K562 (cell line): ENCODE measurements at regions not wholly inside any gene's neighbourhood (a gene's known extent, or its start where the extent isn't known, plus 50 kb on each side); places are given as distances from the start of the nearest gene placed in this dataset.

Source experiments
- CBX5 ChIP-seq: IDR thresholded peaks from 2 replicates; pipeline ENCODE4 v1.6.1; 2014; ENCODE audit warnings: low read depth, borderline replicate concordance
- CHD2 ChIP-seq: IDR thresholded peaks from 2 replicates; pipeline ENCODE4 v1.6.1; 2011; ENCODE audit warnings: low read depth, low read length
- CREB3 ChIP-seq: fragments of 450-650 bp; conservative IDR thresholded peaks from 2 replicates; pipeline ENCODE4 v1.6.1; 2016; ENCODE audit warnings: missing genetic modification characterization, low read depth, mild to moderate bottlenecking, missing compliant biosample characterization, moderate library complexity
- GATA2 ChIP-seq: sonication (generic); formaldehyde crosslinking; IDR thresholded peaks from 2 replicates; pipeline ENCODE4 v1.4.0; 2020; ENCODE audit warnings: mild to moderate bottlenecking, missing genetic modification reagents
- GTF2A2 ChIP-seq: IDR thresholded peaks from 2 replicates; pipeline ENCODE4 v1.6.1; 2016; ENCODE audit warnings: mild to moderate bottlenecking, missing genetic modification characterization, missing compliant biosample characterization
- L3MBTL2 ChIP-seq: fragments of 450-650 bp; IDR thresholded peaks from 2 replicates; pipeline ENCODE4 v1.6.1; 2016; ENCODE audit warnings: mild to moderate bottlenecking, moderate library complexity
- LEF1 ChIP-seq: fragments of 450-650 bp; IDR thresholded peaks from 2 replicates; pipeline ENCODE4 v1.6.1; 2016; ENCODE audit warnings: mild to moderate bottlenecking
- MAFG ChIP-seq: fragments of 450-650 bp; conservative IDR thresholded peaks from 2 replicates; pipeline ENCODE4 v1.6.1; 2016; ENCODE audit warnings: missing genetic modification characterization, missing compliant biosample characterization
- NR4A1 ChIP-seq, 2 experiments: fragments of 250-450 bp in 1 of 2; fragments of 450-650 bp in 1 of 2; sonication (Bioruptor Pico) in 1 of 2; IDR thresholded peaks; 2 replicates each; pipeline versions ENCODE4 v1.4.0 to v1.6.1; 2016 to 2020; ENCODE audit warnings: mild to moderate bottlenecking in 2 of 2, missing compliant biosample characterization in 1 of 2, missing genetic modification characterization in 1 of 2, moderate library complexity in 1 of 2
- SIN3A ChIP-seq, 2 experiments: fragments of 150-350 bp in 1 of 2; IDR thresholded peaks; 2 replicates each; pipeline ENCODE4 v1.6.1; 2011 to 2016; ENCODE audit warnings: borderline replicate concordance in 2 of 2, low read depth in 2 of 2, low read length in 2 of 2, mild to moderate bottlenecking in 2 of 2, moderate library complexity in 2 of 2; ENCODE audit not compliant: control insufficient read depth in 1 of 2
- SMAD2 ChIP-seq: fragments of 150-350 bp; IDR thresholded peaks from 2 replicates; pipeline ENCODE4 v1.6.1; 2014; ENCODE audit warnings: low read depth, mild to moderate bottlenecking, low read length
- ZBTB9 ChIP-seq: fragments of 450-650 bp; formaldehyde crosslinking; IDR thresholded peaks from 2 replicates; pipeline ENCODE4 v1.4.0; 2020; ENCODE audit warnings: mild to moderate bottlenecking, moderate library complexity
- ZKSCAN3 ChIP-seq: fragments of 250-450 bp; sonication (Bioruptor Pico); IDR thresholded peaks from 2 replicates; pipeline ENCODE4 v1.4.0; 2020
- ZNF174 ChIP-seq: fragments of 250-450 bp; sonication (Bioruptor Pico); IDR thresholded peaks from 2 replicates; pipeline ENCODE4 v1.4.0; 2020; ENCODE audit warnings: mild to moderate bottlenecking
- ZNF609 ChIP-seq: sonication (generic); formaldehyde crosslinking; IDR thresholded peaks from 2 replicates; pipeline ENCODE4 v1.8.1; 2023; ENCODE audit warnings: missing genetic modification reagents, mild to moderate bottlenecking, borderline replicate concordance
- ZNF75A ChIP-seq: fragments of 450-650 bp; formaldehyde crosslinking; IDR thresholded peaks from 2 replicates; pipeline ENCODE4 v1.4.0; 2020; ENCODE audit warnings: mild to moderate bottlenecking
- TF ChIP-seq, protein P1 (sequence below): fragments of 200-800 bp; sonication (Bioruptor generic); IDR thresholded peaks from 2 replicates; pipeline ENCODE4 v1.6.1; 2017; ENCODE audit warnings: missing genetic modification characterization, missing compliant biosample characterization

DNA sequence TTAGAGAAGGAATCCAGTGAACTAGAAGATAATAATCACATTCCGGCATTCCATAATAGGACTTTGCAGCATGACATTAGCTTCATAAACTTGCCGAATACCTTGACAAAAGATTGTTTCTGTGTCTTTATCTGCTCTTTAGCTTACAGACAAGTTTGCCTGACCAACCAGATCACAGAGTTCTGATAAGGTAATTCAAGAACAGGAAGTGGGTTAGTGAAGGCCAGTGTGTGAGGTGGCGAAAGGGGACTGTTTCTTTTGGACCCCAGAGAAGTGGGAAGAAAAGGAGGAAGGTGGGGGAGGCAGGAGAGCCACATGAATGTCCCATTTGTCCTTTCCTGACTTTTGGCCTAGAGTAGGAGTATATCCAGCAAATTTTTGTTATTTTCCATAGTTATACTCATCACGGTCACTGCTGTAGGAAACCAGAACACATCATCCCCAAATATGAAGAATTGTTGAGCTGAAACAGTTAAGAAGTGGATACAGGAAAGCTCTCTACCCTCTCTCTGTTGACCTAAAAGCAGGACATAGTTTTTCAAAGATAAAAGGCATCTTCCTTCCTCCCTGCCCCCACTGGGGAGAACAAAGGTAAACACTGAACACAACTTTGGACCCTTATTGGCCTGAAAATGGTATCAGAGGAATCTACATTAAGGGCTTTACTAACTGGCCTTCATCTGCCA is 72.4 kb upstream of the TNFAIP3 start (continued):
- TF ChIP-seq ZNF609 (CRISPR knock-in tag) (no peak), LEF1 (peak; percentile 45; the same call in 1 of the 2 replicates), GATA2 (peak; percentile 5; the same call in 1 of the 2 replicates), SIN3A (IDR thresholded peaks at IDR 0.05; ENCODE audit: borderline replicate concordance in 2 of 2, control insufficient read depth in 1 of 2, low read depth in 2 of 2, low read length in 2 of 2) (no peak), CHD2 (no peak), L3MBTL2 (peak; percentile 37; the same call in 1 of the 2 replicates), ZNF75A (CRISPR knock-in tag) (0 out of 2 replicates have a peak, but pooled peaks have one; percentile 14), SMAD2 (no peak), ZNF174 (CRISPR knock-in tag) (no peak), NR4A1 (CRISPR knock-in tag; IDR thresholded peaks at IDR 0.05) (no peak; the same call in none of the 2 replicates), NR4A1 (tag; IDR thresholded peaks at IDR 0.05) (no peak), CBX5 (no peak), ZBTB9 (0 out of 2 replicates have a peak, but pooled peaks have one; percentile 59), MAFG (tag) (no peak), GTF2A2 (tag) (no peak), CREB3 (tag) (0 out of 2 replicates have a peak, but pooled peaks have one; percentile 38), ZKSCAN3 (CRISPR knock-in tag) (no peak)
- TF ChIP-seq, protein P1, sequence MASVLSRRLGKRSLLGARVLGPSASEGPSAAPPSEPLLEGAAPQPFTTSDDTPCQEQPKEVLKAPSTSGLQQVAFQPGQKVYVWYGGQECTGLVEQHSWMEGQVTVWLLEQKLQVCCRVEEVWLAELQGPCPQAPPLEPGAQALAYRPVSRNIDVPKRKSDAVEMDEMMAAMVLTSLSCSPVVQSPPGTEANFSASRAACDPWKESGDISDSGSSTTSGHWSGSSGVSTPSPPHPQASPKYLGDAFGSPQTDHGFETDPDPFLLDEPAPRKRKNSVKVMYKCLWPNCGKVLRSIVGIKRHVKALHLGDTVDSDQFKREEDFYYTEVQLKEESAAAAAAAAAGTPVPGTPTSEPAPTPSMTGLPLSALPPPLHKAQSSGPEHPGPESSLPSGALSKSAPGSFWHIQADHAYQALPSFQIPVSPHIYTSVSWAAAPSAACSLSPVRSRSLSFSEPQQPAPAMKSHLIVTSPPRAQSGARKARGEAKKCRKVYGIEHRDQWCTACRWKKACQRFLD, result peak; percentile 45; the same call in 1 of the 2 replicates
